Astrocyte (in vitro differentiated cells and primary cell): ENCODE measurements at regions not wholly inside any gene's neighbourhood (a gene's known extent, or its start where the extent isn't known, plus 50 kb on each side); places are given as distances from the start of the nearest gene placed in this dataset.

ENCODE experiments used
- EZH2 ChIP-seq: IDR thresholded peaks from 2 replicates; pipeline ENCODE4 v1.6.1; 2012; ENCODE audit warnings: mild to moderate bottlenecking, low read length, inconsistent platforms; ENCODE audit not compliant: insufficient read depth
- TF ChIP-seq, protein P1 (sequence below): IDR thresholded peaks from 2 replicates; pipeline ENCODE4 v1.5.1; 2011; ENCODE audit warnings: low read depth, mild to moderate bottlenecking, inconsistent platforms, low read length, moderate library complexity; ENCODE audit not compliant: insufficient read depth

GRCh38 chr10:108515821-108516220, 1351.3 kb upstream of the SORCS1 start:
- TF ChIP-seq, protein P1, sequence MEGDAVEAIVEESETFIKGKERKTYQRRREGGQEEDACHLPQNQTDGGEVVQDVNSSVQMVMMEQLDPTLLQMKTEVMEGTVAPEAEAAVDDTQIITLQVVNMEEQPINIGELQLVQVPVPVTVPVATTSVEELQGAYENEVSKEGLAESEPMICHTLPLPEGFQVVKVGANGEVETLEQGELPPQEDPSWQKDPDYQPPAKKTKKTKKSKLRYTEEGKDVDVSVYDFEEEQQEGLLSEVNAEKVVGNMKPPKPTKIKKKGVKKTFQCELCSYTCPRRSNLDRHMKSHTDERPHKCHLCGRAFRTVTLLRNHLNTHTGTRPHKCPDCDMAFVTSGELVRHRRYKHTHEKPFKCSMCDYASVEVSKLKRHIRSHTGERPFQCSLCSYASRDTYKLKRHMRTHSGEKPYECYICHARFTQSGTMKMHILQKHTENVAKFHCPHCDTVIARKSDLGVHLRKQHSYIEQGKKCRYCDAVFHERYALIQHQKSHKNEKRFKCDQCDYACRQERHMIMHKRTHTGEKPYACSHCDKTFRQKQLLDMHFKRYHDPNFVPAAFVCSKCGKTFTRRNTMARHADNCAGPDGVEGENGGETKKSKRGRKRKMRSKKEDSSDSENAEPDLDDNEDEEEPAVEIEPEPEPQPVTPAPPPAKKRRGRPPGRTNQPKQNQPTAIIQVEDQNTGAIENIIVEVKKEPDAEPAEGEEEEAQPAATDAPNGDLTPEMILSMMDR = no peak
- no peak for TF ChIP-seq EZH2
